Neural progenitor cell (in vitro differentiated cells): ENCODE measurements at regions not wholly inside any gene's neighbourhood (a gene's known extent, or its start where the extent isn't known, plus 50 kb on each side); places are given as distances from the start of the nearest gene placed in this dataset.

Experiments used
- DNase-seq: peaks from one replicate; pipeline ENCODE4 v3.0.0-alpha.2; 2016; ENCODE audit warnings: low spot score
- H2AFZ ChIP-seq: fragments of 200-600 bp; sonication (generic); replicated peaks from 2 replicates; pipeline ENCODE4 v1.6.1; 2016; ENCODE audit warnings: antibody characterized with exemption
- H3F3A ChIP-seq: fragments of 200-600 bp; sonication (generic); 2 replicates; pipeline ENCODE4 v1.6.1; 2016; ENCODE audit warnings: antibody characterized with exemption, low read depth
- H3K27ac ChIP-seq: fragments of 200-600 bp; sonication (generic); 2 replicates; pipeline ENCODE4 v1.5.1; 2016; ENCODE audit warnings: mild to moderate bottlenecking
- H3K27me3 ChIP-seq: fragments of 200-600 bp; sonication (generic); 2 replicates; pipeline ENCODE4 v1.6.1; 2016; ENCODE audit warnings: mild to moderate bottlenecking, moderate library complexity
- H3K36me3 ChIP-seq: fragments of 200-600 bp; sonication (generic); 2 replicates; pipeline ENCODE4 v1.5.1; 2016
- H3K4me1 ChIP-seq: fragments of 200-600 bp; sonication (generic); 2 replicates; pipeline ENCODE4 v1.6.1; 2016; ENCODE audit warnings: mixed run types
- H3K4me2 ChIP-seq: fragments of 200-600 bp; sonication (generic); 2 replicates; pipeline ENCODE4 v1.6.1; 2016
- H3K4me3 ChIP-seq: fragments of 200-600 bp; sonication (generic); 2 replicates; pipeline ENCODE4 v1.5.1; 2016
- H3K79me2 ChIP-seq: fragments of 200-600 bp; sonication (generic); 2 replicates; pipeline ENCODE4 v1.6.1; 2016; ENCODE audit warnings: low read depth
- H3K9ac ChIP-seq: fragments of 200-600 bp; sonication (generic); 2 replicates; pipeline ENCODE4 v1.6.1; 2016
- H3K9me3 ChIP-seq: fragments of 200-600 bp; sonication (generic); 2 replicates; pipeline ENCODE4 v1.5.1; 2016; ENCODE audit warnings: low read depth
- H4K20me1 ChIP-seq: fragments of 200-600 bp; sonication (generic); 2 replicates; pipeline ENCODE4 v1.6.1; 2016; ENCODE audit warnings: low read depth
- H3K27ac Mint-ChIP-seq: 3 replicates; pipeline ENCODE4 v1.8.0; 2021; ENCODE audit warnings: mixed read lengths
- H3K27me3 Mint-ChIP-seq: 2 replicates; pipeline ENCODE4 v1.8.0; 2022; ENCODE audit warnings: low read depth, mild to moderate bottlenecking, inconsistent platforms, moderate library complexity, mixed read lengths; ENCODE audit not compliant: insufficient read depth
- H3K36me3 Mint-ChIP-seq: 3 replicates; pipeline ENCODE4 v1.8.0; 2021; ENCODE audit warnings: mixed read lengths
- H3K4me1 Mint-ChIP-seq: 3 replicates; pipeline ENCODE4 v1.8.0; 2021; ENCODE audit warnings: mixed read lengths
- H3K4me3 Mint-ChIP-seq: 3 replicates; pipeline ENCODE4 v1.8.0; 2021; ENCODE audit warnings: mild to moderate bottlenecking, moderate library complexity, mixed read lengths
- H3K9me3 Mint-ChIP-seq: 3 replicates; pipeline ENCODE4 v1.8.0; 2020; ENCODE audit warnings: mixed read lengths
- EZH2 ChIP-seq: fragments of 200-600 bp; sonication (generic); IDR thresholded peaks from 2 replicates; pipeline ENCODE4 v1.6.1; 2017; ENCODE audit warnings: antibody characterized with exemption, mild to moderate bottlenecking, moderate library complexity
- EZH2phosphoT487 ChIP-seq: fragments of 200-600 bp; sonication (generic); IDR thresholded peaks from 2 replicates; pipeline ENCODE4 v1.6.1; 2017; ENCODE audit warnings: antibody characterized with exemption
- TF ChIP-seq, protein P1 (sequence below): fragments of 200-600 bp; sonication (generic); IDR thresholded peaks from 2 replicates; pipeline ENCODE4 v1.5.1; 2017; ENCODE audit warnings: antibody characterized with exemption, mild to moderate bottlenecking

DNA sequence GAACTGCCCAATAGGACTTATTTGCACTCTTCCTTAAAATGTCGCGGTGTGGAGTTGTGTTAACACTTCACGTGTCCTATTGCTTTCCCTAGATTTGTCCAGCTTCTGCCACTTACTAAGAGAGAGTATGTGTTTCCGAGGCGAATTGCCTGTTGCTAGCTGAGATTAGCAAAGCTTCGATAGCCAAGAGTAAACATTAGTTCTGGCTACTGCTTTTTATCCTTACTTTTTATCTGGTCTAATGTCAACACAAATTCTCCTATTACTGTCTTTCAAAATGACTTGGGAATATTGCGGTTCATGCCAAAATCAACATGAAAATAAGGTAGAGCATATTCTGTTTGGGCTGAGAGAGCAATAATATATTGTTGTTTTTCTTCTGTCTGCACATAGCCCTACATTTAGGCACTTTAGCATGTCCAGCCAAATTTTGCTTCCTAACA is 90.4 kb upstream of the VEGFC start:
- Histone ChIP-seq H3K9me3 (no peaks in the 10 kb centered on the region), H2AFZ (no peak overlapping the region), H3K9ac (no peak overlapping the region), H3K4me3 (no peak overlapping the region), H3K27me3 (no peaks in the 10 kb centered on the region), H3F3A (no peaks in the 10 kb centered on the region), H3K4me1 (no peaks in the 10 kb centered on the region), H3K27ac (no peak overlapping the region), H3K36me3 (no peaks in the 10 kb centered on the region), H3K4me2 (no peak overlapping the region), H4K20me1 (no peaks in the 10 kb centered on the region), H3K79me2 (no peaks in the 10 kb centered on the region)
- Mint-ChIP-seq H3K9me3 (no peaks in the 10 kb centered on the region), H3K27ac (no peak overlapping the region), H3K36me3 (no peaks in the 10 kb centered on the region), H3K4me1 (peaks cover 7% of the 10 kb centered on the region), H3K4me3 (no peak overlapping the region), H3K27me3 (peaks cover 2% of the 10 kb centered on the region)
- no peak for DNase-seq
- no peak for TF ChIP-seq EZH2
- TF ChIP-seq, protein P1, sequence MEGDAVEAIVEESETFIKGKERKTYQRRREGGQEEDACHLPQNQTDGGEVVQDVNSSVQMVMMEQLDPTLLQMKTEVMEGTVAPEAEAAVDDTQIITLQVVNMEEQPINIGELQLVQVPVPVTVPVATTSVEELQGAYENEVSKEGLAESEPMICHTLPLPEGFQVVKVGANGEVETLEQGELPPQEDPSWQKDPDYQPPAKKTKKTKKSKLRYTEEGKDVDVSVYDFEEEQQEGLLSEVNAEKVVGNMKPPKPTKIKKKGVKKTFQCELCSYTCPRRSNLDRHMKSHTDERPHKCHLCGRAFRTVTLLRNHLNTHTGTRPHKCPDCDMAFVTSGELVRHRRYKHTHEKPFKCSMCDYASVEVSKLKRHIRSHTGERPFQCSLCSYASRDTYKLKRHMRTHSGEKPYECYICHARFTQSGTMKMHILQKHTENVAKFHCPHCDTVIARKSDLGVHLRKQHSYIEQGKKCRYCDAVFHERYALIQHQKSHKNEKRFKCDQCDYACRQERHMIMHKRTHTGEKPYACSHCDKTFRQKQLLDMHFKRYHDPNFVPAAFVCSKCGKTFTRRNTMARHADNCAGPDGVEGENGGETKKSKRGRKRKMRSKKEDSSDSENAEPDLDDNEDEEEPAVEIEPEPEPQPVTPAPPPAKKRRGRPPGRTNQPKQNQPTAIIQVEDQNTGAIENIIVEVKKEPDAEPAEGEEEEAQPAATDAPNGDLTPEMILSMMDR = no peak
- TF ChIP-seq EZH2phosphoT487 = no peak

DNA sequence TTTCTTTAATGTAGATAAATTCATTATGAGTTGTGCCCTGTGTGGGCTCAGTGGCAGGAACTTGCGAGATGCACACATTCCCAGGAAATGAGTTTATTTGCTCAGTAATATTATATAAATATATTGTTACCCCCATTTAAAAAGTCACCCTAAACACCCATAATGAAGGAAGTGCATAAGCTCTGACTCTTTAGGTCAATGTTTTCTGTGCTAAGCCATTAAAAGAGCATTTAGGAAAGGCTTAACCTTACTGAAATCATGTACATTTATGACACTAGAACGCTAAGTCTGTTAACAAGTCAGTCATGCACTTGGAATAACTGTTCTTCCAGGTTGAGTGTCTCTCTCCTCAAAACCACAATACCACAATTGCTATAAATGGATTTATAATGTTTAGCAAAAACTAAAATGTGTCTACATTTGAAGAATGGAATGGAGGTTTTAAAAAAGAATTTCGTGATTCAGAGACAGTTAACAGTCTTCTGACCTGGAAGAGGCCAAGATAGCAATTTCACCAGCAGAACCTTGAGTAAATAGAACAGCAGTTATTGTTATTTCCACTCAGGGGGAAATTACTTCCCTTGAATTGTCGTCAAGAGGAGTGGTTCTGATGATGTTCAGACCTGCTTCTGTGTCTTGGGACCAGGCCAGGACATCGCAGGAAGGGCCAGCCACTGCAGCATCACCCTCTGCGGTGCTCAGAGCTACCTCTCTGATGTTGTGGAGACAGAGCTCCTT is 91.1 kb upstream of the VEGFC start:
- Histone ChIP-seq H3K79me2 (no peaks in the 10 kb centered on the region), H3K27me3 (no peaks in the 10 kb centered on the region), H3K4me2 (no peak overlapping the region), H2AFZ (no peak overlapping the region), H3K4me3 (no peak overlapping the region), H3K27ac (no peak overlapping the region), H3K9ac (no peak overlapping the region), H3F3A (no peaks in the 10 kb centered on the region), H3K9me3 (no peaks in the 10 kb centered on the region), H3K4me1 (no peaks in the 10 kb centered on the region), H3K36me3 (no peaks in the 10 kb centered on the region), H4K20me1 (no peaks in the 10 kb centered on the region)
- no peaks in the 10 kb centered on the region for H3K36me3 Mint-ChIP-seq
- H3K4me3 Mint-ChIP-seq = no peak overlapping the region
- H3K27me3 Mint-ChIP-seq = peaks cover 2% of the 10 kb centered on the region
- no peak for DNase-seq
- H3K9me3 Mint-ChIP-seq = no peaks in the 10 kb centered on the region
- peaks cover 7% of the 10 kb centered on the region for H3K4me1 Mint-ChIP-seq
- TF ChIP-seq, protein P1 = no peak
- no peak for TF ChIP-seq EZH2
- TF ChIP-seq EZH2phosphoT487 = no peak
- no peak overlapping the region for H3K27ac Mint-ChIP-seq

DNA sequence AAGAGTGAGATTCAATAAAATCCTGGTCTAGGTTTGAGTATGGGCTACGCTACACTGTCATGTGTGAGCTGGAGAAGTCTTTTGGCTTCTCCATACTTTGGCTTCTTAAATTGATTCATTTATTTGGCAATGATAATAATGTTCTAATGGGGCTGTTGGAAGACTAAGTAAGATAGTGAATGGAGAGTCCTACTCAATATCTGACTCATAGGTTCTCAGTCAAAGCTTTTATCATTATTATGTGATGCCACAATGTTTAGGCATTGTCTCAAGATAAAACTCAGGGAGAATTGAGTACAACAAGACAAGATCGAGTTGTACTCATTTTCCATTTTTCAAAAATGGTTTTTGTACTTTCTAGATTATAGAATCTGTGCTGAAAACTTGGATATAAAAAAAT is 92.5 kb upstream of the VEGFC start:
- Histone ChIP-seq H3K4me2 (no peak overlapping the region), H3K27ac (no peak overlapping the region), H3K9me3 (no peaks in the 10 kb centered on the region), H3K9ac (no peak overlapping the region), H4K20me1 (no peaks in the 10 kb centered on the region), H3K4me3 (no peak overlapping the region), H3F3A (no peaks in the 10 kb centered on the region), H3K27me3 (no peaks in the 10 kb centered on the region), H3K4me1 (no peaks in the 10 kb centered on the region), H3K79me2 (no peaks in the 10 kb centered on the region), H2AFZ (no peak overlapping the region), H3K36me3 (no peaks in the 10 kb centered on the region)
- H3K9me3 Mint-ChIP-seq = no peaks in the 10 kb centered on the region
- H3K4me3 Mint-ChIP-seq = no peak overlapping the region
- TF ChIP-seq, protein P1 = no peak
- TF ChIP-seq EZH2 (no peak), EZH2phosphoT487 (no peak)
- DNase-seq = no peak
- peaks cover 6% of the 10 kb centered on the region for H3K4me1 Mint-ChIP-seq
- no peaks in the 10 kb centered on the region for H3K27me3 Mint-ChIP-seq
- no peaks in the 10 kb centered on the region for H3K36me3 Mint-ChIP-seq
- H3K27ac Mint-ChIP-seq = no peak overlapping the region
